DND-41 (cell line): ENCODE measurements at regions not wholly inside any gene's neighbourhood (a gene's known extent, or its start where the extent isn't known, plus 50 kb on each side); places are given as distances from the start of the nearest gene placed in this dataset.

Experiments used
- ATAC-seq: fragments of 200-7000 bp; cut with Tn5 transposase; 3 replicates; pipeline ENCODE4 v1.9.1; 2021; ENCODE audit warnings: low read depth; ENCODE audit not compliant: insufficient read depth
- DNase-seq: peaks from one replicate; pipeline ENCODE4 v3.0.0-alpha.2; 2020
- H2AFZ ChIP-seq: 2 replicates; pipeline ENCODE4 v1.6.0; 2012; ENCODE audit warnings: low read depth, low read length
- H3K27ac ChIP-seq: 2 replicates; pipeline ENCODE4 v1.5.1; 2012; ENCODE audit warnings: low read length, inconsistent platforms
- H3K27me3 ChIP-seq: fragments of 200-600 bp; sonication (generic); 2 replicates; pipeline ENCODE4 v1.6.0; 2012; ENCODE audit warnings: low read length, mild to moderate bottlenecking, inconsistent platforms; ENCODE audit not compliant: insufficient read depth, poor library complexity
- H3K36me3 ChIP-seq: 2 replicates; pipeline ENCODE4 v1.5.1; 2012; ENCODE audit warnings: low read length, inconsistent platforms; ENCODE audit not compliant: insufficient read depth
- H3K4me1 ChIP-seq: 2 replicates; pipeline ENCODE4 v1.5.1; 2012; ENCODE audit warnings: mild to moderate bottlenecking, low read length; ENCODE audit not compliant: insufficient read depth
- H3K4me2 ChIP-seq: 2 replicates; pipeline ENCODE4 v1.6.0; 2012; ENCODE audit warnings: mild to moderate bottlenecking, moderate library complexity, low read length, inconsistent platforms; ENCODE audit not compliant: insufficient read depth
- H3K4me3 ChIP-seq, 2 experiments: fragments of 200-600 bp in 1 of 2; shearing (Covaris generic) in 1 of 2; 2 replicates each; pipeline ENCODE4 v1.5.1; 2012 to 2016; ENCODE audit warnings: inconsistent platforms in 2 of 2, low read length in 2 of 2, mild to moderate bottlenecking in 2 of 2, low read depth in 1 of 2, moderate library complexity in 1 of 2
- H3K79me2 ChIP-seq: 2 replicates; pipeline ENCODE4 v1.6.0; 2012; ENCODE audit warnings: low read length, inconsistent platforms; ENCODE audit not compliant: insufficient read depth
- H3K9ac ChIP-seq: 2 replicates; pipeline ENCODE4 v1.6.0; 2012; ENCODE audit warnings: low read depth, mild to moderate bottlenecking, inconsistent platforms, low read length, moderate library complexity
- H3K9me3 ChIP-seq: 2 replicates; pipeline ENCODE4 v1.5.1; 2012; ENCODE audit warnings: low read length, moderate library complexity, mild to moderate bottlenecking, inconsistent platforms; ENCODE audit not compliant: insufficient read depth, severe bottlenecking
- H4K20me1 ChIP-seq: 2 replicates; pipeline ENCODE4 v1.6.0; 2012; ENCODE audit warnings: low read length; ENCODE audit not compliant: insufficient read depth
- CTCF ChIP-seq: IDR thresholded peaks from 2 replicates; pipeline ENCODE4 v1.5.1; 2012; ENCODE audit warnings: borderline replicate concordance, low read length, moderate library complexity, mild to moderate bottlenecking; ENCODE audit not compliant: poor library complexity, severe bottlenecking; ENCODE audit errors: extremely low read depth
- EZH2 ChIP-seq: IDR thresholded peaks from 3 replicates; pipeline ENCODE4 v1.6.1; 2012; ENCODE audit warnings: borderline replicate concordance, low read depth, mild to moderate bottlenecking, moderate library complexity, low read length, inconsistent platforms; ENCODE audit not compliant: severe bottlenecking

DNA sequence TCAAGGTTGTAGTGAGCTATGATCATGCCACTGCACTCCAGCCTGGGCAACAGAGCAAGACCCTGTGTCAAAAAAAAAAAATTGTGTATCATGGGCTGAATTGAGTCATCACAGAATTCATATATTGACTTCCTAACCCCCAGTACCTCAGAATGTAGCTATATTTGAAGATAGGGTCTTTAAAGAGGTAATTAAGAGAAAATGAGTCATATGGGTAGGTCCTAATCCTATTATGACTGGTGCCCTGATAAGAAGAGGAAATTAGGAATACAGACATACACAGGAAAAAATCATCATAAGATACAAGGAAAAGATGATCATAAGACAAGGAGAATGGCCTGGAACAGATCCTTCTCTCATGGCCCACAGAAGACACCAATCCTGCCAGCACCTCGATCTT lies 466.4 kb upstream of the ACVR2A start:
- H3K4me3 ChIP-seq = no peak overlapping the region
- DNase-seq (no peak), ATAC-seq (no peak)
- no peaks in the 10 kb centered on the region for H3K4me1 ChIP-seq
- H3K9me3 ChIP-seq = no peaks in the 10 kb centered on the region
- TF ChIP-seq EZH2 (no peak), CTCF (no peak)
- no peaks in the 10 kb centered on the region for H4K20me1 ChIP-seq
- no peak overlapping the region for H3K27ac ChIP-seq
- H3K79me2 ChIP-seq = no peaks in the 10 kb centered on the region
- H3K9ac ChIP-seq = no peak overlapping the region
- H2AFZ ChIP-seq = no peak overlapping the region
- H3K27me3 ChIP-seq = no peaks in the 10 kb centered on the region
- no peak overlapping the region for H3K4me2 ChIP-seq
- no peaks in the 10 kb centered on the region for H3K36me3 ChIP-seq

- H3K9ac ChIP-seq = no peak overlapping the region
- H3K4me1 ChIP-seq = no peaks in the 10 kb centered on the region
- ATAC-seq (no peak), DNase-seq (no peak)
- H3K4me3 ChIP-seq = no peak overlapping the region
- no peaks in the 10 kb centered on the region for H3K27me3 ChIP-seq
- no peak for TF ChIP-seq CTCF
- H3K27ac ChIP-seq = no peak overlapping the region
- H3K36me3 ChIP-seq = no peaks in the 10 kb centered on the region
- no peak overlapping the region for H3K4me2 ChIP-seq
- no peaks in the 10 kb centered on the region for H3K79me2 ChIP-seq
- no peaks in the 10 kb centered on the region for H3K9me3 ChIP-seq
- no peak overlapping the region for H2AFZ ChIP-seq
- no peaks in the 10 kb centered on the region for H4K20me1 ChIP-seq
Observed at GRCh38 chr2:147375073-147375472, 469.8 kb upstream of the ACVR2A start.

GRCh38 chr2:147374423-147374811 lies 470.4 kb upstream of the ACVR2A start:
- Histone ChIP-seq H3K36me3 (no peaks in the 10 kb centered on the region), H3K4me1 (no peaks in the 10 kb centered on the region), H3K79me2 (no peaks in the 10 kb centered on the region), H3K27me3 (no peaks in the 10 kb centered on the region), H3K27ac (no peak overlapping the region), H4K20me1 (no peaks in the 10 kb centered on the region), H3K9me3 (no peaks in the 10 kb centered on the region), H3K4me2 (no peak overlapping the region), H3K9ac (no peak overlapping the region), H3K4me3 (no peak overlapping the region), H2AFZ (no peak overlapping the region)
- ATAC-seq (no peak), DNase-seq (no peak)
- TF ChIP-seq EZH2 (no peak), CTCF (no peak)

GRCh38 chr2:147373800-147374422 lies 470.9 kb upstream of the ACVR2A start:
- Histone ChIP-seq H3K27ac (no peak overlapping the region), H3K4me3 (no peak overlapping the region), H3K27me3 (no peaks in the 10 kb centered on the region), H3K9me3 (no peaks in the 10 kb centered on the region), H3K4me1 (no peaks in the 10 kb centered on the region), H4K20me1 (no peaks in the 10 kb centered on the region), H2AFZ (no peak overlapping the region), H3K9ac (no peak overlapping the region), H3K4me2 (no peak overlapping the region), H3K79me2 (no peaks in the 10 kb centered on the region), H3K36me3 (no peaks in the 10 kb centered on the region)
- ATAC-seq (no peak), DNase-seq (no peak)
- TF ChIP-seq EZH2 (no peak), CTCF (no peak)
